PC-3 (cell line): ENCODE measurements at regions not wholly inside any gene's neighbourhood (a gene's known extent, or its start where the extent isn't known, plus 50 kb on each side); places are given as distances from the start of the nearest gene placed in this dataset.
"Not testable (repeated sequence)": the region's sequence is repeated elsewhere in the genome, so short reads cannot be mapped to it uniquely, and the experiment has no call there.

Source experiments
- ATAC-seq: fragments of 200-7000 bp; cut with Tn5 transposase; 2 replicates; pipeline ENCODE4 v1.9.1; 2020; ENCODE audit warnings: mild to moderate bottlenecking, moderate library complexity
- BruUV-seq: library from RNA; stranded (reverse); fragments of 400-500 nt; replicated peaks from 2 replicates; lab custom pipeline; 2021; lab: Mats Ljungman, UMichigan
- CTCF ChIA-PET: fragments of 300-600 bp; sonication (Branson Sonifier 250); formaldehyde crosslinking; loops from one replicate; lab custom pipeline; 2022; ENCODE audit warnings: antibody characterized with exemption; lab: Charles Lee
- POLR2A ChIA-PET: fragments of 300-600 bp; sonication (Branson Sonifier 250); formaldehyde crosslinking; loops from one replicate; lab custom pipeline; 2022; ENCODE audit warnings: antibody characterized with exemption; ENCODE audit not compliant: unreplicated experiment; lab: Charles Lee
- DNase-seq: peaks from one replicate; pipeline ENCODE4 v3.0.0-alpha.2; 2015
- H2AFZ ChIP-seq: fragments of 300-600 bp; sonication (generic); 2 replicates; pipeline ENCODE4 v1.6.0; 2016; ENCODE audit warnings: antibody characterized with exemption, low read length
- H3F3A ChIP-seq: fragments of 300-600 bp; sonication (generic); one replicate; pipeline ENCODE4 v1.6.0; 2017; ENCODE audit warnings: antibody characterized with exemption, low read length, control low read depth, mild to moderate bottlenecking; ENCODE audit not compliant: unreplicated experiment
- H3K27ac ChIP-seq: fragments of 300-600 bp; sonication (generic); 2 replicates; pipeline ENCODE4 v1.5.1; 2016; ENCODE audit warnings: mild to moderate bottlenecking, low read length
- H3K27me3 ChIP-seq: fragments of 300-600 bp; sonication (generic); 2 replicates; pipeline ENCODE4 v1.6.1; 2016; ENCODE audit warnings: low read length, mixed read lengths
- H3K36me3 ChIP-seq: fragments of 300-600 bp; sonication (generic); 2 replicates; pipeline ENCODE4 v1.6.1; 2016; ENCODE audit warnings: low read depth, mixed run types, low read length, mixed read lengths
- H3K4me1 ChIP-seq: fragments of 300-600 bp; sonication (generic); 2 replicates; pipeline ENCODE4 v1.5.1; 2016; ENCODE audit warnings: low read length; ENCODE audit not compliant: insufficient read depth
- H3K4me2 ChIP-seq: fragments of 300-600 bp; sonication (generic); 2 replicates; pipeline ENCODE4 v1.6.0; 2016; ENCODE audit warnings: low read length
- H3K4me3 ChIP-seq: fragments of 300-600 bp; sonication (generic); 2 replicates; pipeline ENCODE4 v1.5.1; 2016; ENCODE audit warnings: mild to moderate bottlenecking, low read length, mixed read lengths
- H3K79me2 ChIP-seq: fragments of 300-600 bp; sonication (generic); 2 replicates; pipeline ENCODE4 v1.6.1; 2017; ENCODE audit warnings: low read length, mixed read lengths
- H3K9ac ChIP-seq: fragments of 300-600 bp; sonication (generic); 2 replicates; pipeline ENCODE4 v1.6.0; 2016; ENCODE audit warnings: mild to moderate bottlenecking, low read length
- H3K9me2 ChIP-seq: fragments of 300-600 bp; sonication (generic); replicated peaks from 2 replicates; pipeline ENCODE4 v1.6.1; 2016; ENCODE audit warnings: mixed run types, low read length, mixed read lengths
- H3K9me3 ChIP-seq: fragments of 300-600 bp; sonication (generic); 2 replicates; pipeline ENCODE4 v1.6.1; 2016; ENCODE audit warnings: low read length, mixed read lengths
- H4K20me1 ChIP-seq: fragments of 300-600 bp; sonication (generic); 2 replicates; pipeline ENCODE4 v1.6.1; 2016; ENCODE audit warnings: low read length, mixed read lengths
- CTCF ChIP-seq: fragments of 300-600 bp; sonication (generic); conservative IDR thresholded peaks from 2 replicates; pipeline ENCODE4 v1.5.1; 2017; ENCODE audit warnings: antibody characterized with exemption, low read depth, mild to moderate bottlenecking, low read length
- EZH2 ChIP-seq: fragments of 300-600 bp; sonication (generic); IDR thresholded peaks from one replicate; pipeline ENCODE4 v1.6.1; 2017; ENCODE audit warnings: antibody characterized with exemption, mild to moderate bottlenecking, low read length; ENCODE audit not compliant: unreplicated experiment
- EZH2phosphoT487 ChIP-seq: fragments of 300-600 bp; sonication (generic); IDR thresholded peaks from 2 replicates; pipeline ENCODE4 v1.6.1; 2018; ENCODE audit warnings: mild to moderate bottlenecking, antibody characterized with exemption, low read length, borderline replicate concordance
- intact Hi-C: fragments of 100-400 bp; cut with micrococcal nuclease; formaldehyde crosslinking; loops from 2 replicates; pipeline ENCODE4 v1.9.0; 2023

DNA sequence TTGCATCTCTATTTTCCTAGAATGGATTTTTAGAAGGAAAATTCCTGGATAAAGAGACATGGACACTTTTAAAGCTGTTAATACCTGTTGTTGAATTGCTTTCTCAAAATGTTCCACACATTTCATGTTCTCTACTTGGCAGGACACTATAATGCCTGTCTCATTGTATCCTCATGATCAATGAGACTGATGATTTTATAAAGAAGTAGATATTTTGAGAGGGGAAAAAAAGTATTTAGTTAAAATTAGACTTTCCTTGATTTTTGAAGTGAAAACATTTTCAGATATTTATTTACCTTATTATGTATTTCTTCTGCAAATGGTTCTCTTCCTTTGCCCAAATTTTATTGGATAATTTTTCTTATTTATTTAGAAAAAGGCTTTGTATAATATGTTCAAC is 242.5 kb downstream of the MYCN start:
- Histone ChIP-seq H2AFZ (no peak overlapping the region), H3K4me1 (no peaks in the 10 kb centered on the region), H3K9ac (no peak overlapping the region), H3F3A (no peaks in the 10 kb centered on the region), H3K27me3 (no peaks in the 10 kb centered on the region; the same call in 1 of the 2 replicates), H3K9me3 (no peaks in the 10 kb centered on the region), H3K4me3 (no peak overlapping the region), H3K79me2 (no peaks in the 10 kb centered on the region), H3K4me2 (no peak overlapping the region), H4K20me1 (no peaks in the 10 kb centered on the region), H3K27ac (no peak overlapping the region), H3K9me2 (no peaks in the 10 kb centered on the region), H3K36me3 (no peaks in the 10 kb centered on the region)
- no peak for ATAC-seq
- TF ChIP-seq CTCF (no peak), EZH2 (no peak), EZH2phosphoT487 (no peak)
- ChIA-PET CTCF (no interaction called here), POLR2A (no interaction called here)
- BruUV-seq, result no TSS peak
- intact Hi-C loops, result no loop called here
- DNase-seq, result no peak

DNA sequence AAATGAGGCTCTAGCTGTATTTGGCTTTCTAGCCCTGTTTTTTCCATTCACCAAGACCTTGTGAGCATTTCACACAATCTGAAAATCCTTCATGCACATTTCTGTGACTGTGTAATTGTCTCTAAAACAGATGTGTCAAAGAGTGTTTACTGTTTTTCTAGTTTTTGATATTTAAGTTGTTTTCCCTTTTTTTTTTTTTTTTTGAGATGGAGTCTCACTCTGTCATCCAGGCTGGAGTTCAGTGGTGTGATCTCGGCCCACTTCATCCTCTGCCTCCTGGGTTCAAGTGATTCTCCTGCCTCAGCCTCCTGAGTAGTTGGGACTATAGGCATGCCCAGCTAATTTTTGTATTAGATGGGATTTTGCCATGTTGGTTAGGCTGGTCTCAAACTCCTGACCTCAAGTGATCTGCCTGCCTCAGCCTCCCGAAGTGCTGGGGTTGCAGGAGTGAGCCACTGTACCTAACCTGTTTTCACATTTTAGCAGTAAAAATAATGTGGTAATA is 242.0 kb downstream of the MYCN start:
- DNase-seq, POLR2A ChIA-PET, intact Hi-C loops, BruUV-seq, H3K4me2 ChIP-seq, H4K20me1 ChIP-seq, H3K9me3 ChIP-seq, H3K79me2 ChIP-seq, H3F3A ChIP-seq, H3K9ac ChIP-seq, ATAC-seq, CTCF ChIA-PET, H2AFZ ChIP-seq, H3K36me3 ChIP-seq, H3K27me3 ChIP-seq, H3K9me2 ChIP-seq, H3K4me1 ChIP-seq, H3K4me3 ChIP-seq, H3K27ac ChIP-seq: not testable (repeated sequence)

- no peaks in the 10 kb centered on the region; the same call in 1 of the 2 replicates for H3K27me3 ChIP-seq
- no peaks in the 10 kb centered on the region for H3K79me2 ChIP-seq
- intact Hi-C loops, result no loop called here
- no peak overlapping the region for H3K9ac ChIP-seq
- H3K4me2 ChIP-seq, result no peak overlapping the region
- ChIA-PET POLR2A (no interaction called here), CTCF (no interaction called here)
- DNase-seq (no peak), ATAC-seq (no peak)
- H3K9me2 ChIP-seq, result no peaks in the 10 kb centered on the region
- H2AFZ ChIP-seq, result no peak overlapping the region
- no peak overlapping the region for H3K4me3 ChIP-seq
- no peak overlapping the region for H3K27ac ChIP-seq
- H3F3A ChIP-seq, result no peaks in the 10 kb centered on the region
- BruUV-seq, result no TSS peak
- no peaks in the 10 kb centered on the region for H3K9me3 ChIP-seq
- H4K20me1 ChIP-seq, result no peaks in the 10 kb centered on the region
- H3K36me3 ChIP-seq, result no peaks in the 10 kb centered on the region
- TF ChIP-seq EZH2 (no peak), EZH2phosphoT487 (no peak), CTCF (no peak)
- H3K4me1 ChIP-seq, result no peaks in the 10 kb centered on the region
Observed at GRCh38 chr2:16181741-16182090, 241.4 kb downstream of the MYCN start.
